Mucosa of rectum (tissue), 2 donors: ENCODE measurements at regions not wholly inside any gene's neighbourhood (a gene's known extent, or its start where the extent isn't known, plus 50 kb on each side); places are given as distances from the start of the nearest gene placed in this dataset.

ENCODE experiments used
- H3K27ac ChIP-seq, 2 donors: one replicate each; pipeline ENCODE4 v1.7.0; 2013; ENCODE audit warnings: inconsistent platforms in 2 of 2, low read depth in 2 of 2, low read length in 2 of 2
- H3K27me3 ChIP-seq, 2 donors: one replicate each; pipeline ENCODE4 v1.7.0; 2013; ENCODE audit warnings: low read length in 2 of 2; ENCODE audit not compliant: control insufficient read depth in 2 of 2, insufficient read depth in 2 of 2
- H3K36me3 ChIP-seq, 2 donors: one replicate each; pipeline ENCODE4 v1.7.0; 2013; ENCODE audit warnings: low read length in 2 of 2; ENCODE audit not compliant: control insufficient read depth in 2 of 2, insufficient read depth in 2 of 2
- H3K4me1 ChIP-seq, 2 donors: one replicate each; pipeline ENCODE4 v1.7.0; 2013; ENCODE audit warnings: low read length in 2 of 2, mild to moderate bottlenecking in 1 of 2; ENCODE audit not compliant: control insufficient read depth in 2 of 2, insufficient read depth in 2 of 2
- H3K4me3 ChIP-seq, 2 donors: one replicate each; pipeline ENCODE4 v1.7.0; 2013; ENCODE audit warnings: low read length in 2 of 2
- H3K9ac ChIP-seq, 2 donors: one replicate each; pipeline ENCODE4 v1.7.0; 2013; ENCODE audit warnings: low read length in 2 of 2, low read depth in 1 of 2, mild to moderate bottlenecking in 1 of 2
- H3K9me3 ChIP-seq, 2 donors: one replicate each; pipeline ENCODE4 v1.7.0; 2013; ENCODE audit warnings: low read length in 2 of 2; ENCODE audit not compliant: control insufficient read depth in 2 of 2
- donor health status: healthy.
- donor health status: Normal muscosa, but diverticular disease.

DNA sequence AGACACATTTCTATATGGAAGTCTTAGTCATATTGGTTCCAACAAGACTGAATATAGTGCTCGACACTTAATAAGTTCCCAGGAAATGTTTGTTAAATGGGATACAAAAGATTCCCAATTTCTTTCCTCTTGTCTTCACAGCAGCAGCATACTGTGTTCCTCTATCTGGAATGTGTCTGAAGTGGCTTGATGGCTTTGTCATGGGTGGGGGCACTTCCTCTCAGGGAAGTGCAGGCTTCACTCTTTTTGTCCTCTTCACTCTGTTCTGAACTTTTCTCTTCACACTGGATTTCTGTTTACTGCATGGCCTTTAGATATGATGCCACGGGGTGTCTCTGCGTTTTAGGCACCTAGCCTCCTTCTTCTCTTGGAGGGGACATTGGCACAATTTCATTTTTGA, 127.7 kb upstream of the C9orf72 start:
- no peak overlapping the region for H3K9ac ChIP-seq
- H3K27ac ChIP-seq: peak overlapping the region in 1 of 2 donors; percentile 6
- H3K4me3 ChIP-seq: no peak overlapping the region
- H3K4me1 ChIP-seq: no peaks in the 10 kb centered on the region
- H3K27me3 ChIP-seq: no peaks in the 10 kb centered on the region
- H3K36me3 ChIP-seq: no peaks in the 10 kb centered on the region
- no peaks in the 10 kb centered on the region for H3K9me3 ChIP-seq

DNA sequence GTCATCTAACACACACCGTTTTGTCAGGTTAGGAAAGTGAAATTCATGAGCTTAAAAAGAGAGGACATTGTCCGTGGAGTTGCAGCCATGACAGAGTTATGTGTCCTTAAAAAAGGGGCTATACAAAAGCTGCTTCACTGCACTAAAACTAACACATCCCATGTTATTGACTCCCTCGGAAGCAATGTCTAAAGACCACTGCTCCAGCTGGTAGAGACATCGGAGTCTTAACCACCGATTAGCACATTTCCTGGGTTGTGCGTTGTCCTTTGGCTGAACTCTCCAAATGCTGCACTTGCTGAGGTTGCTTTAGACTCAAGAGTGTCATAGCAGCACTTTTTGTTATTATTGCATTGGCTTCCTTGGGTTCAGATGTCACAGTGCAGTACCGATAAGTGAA, 128.3 kb upstream of the C9orf72 start:
- Histone ChIP-seq H3K4me3 (no peak overlapping the region), H3K27me3 (no peaks in the 10 kb centered on the region), H3K36me3 (no peaks in the 10 kb centered on the region), H3K4me1 (no peaks in the 10 kb centered on the region), H3K27ac (peak overlapping the region in 1 of 2 donors; percentile 6), H3K9ac (no peak overlapping the region), H3K9me3 (no peaks in the 10 kb centered on the region)

- Histone ChIP-seq H3K36me3 (no peaks in the 10 kb centered on the region), H3K4me1 (no peaks in the 10 kb centered on the region), H3K27me3 (no peaks in the 10 kb centered on the region), H3K4me3 (no peak overlapping the region), H3K27ac (no peak overlapping the region), H3K9me3 (no peaks in the 10 kb centered on the region), H3K9ac (no peak overlapping the region)
These were observed 130.1 kb upstream of the C9orf72 start for GRCh38 chr9:27703216-27703980.

- H3K9ac ChIP-seq: no peak overlapping the region
- no peaks in the 10 kb centered on the region for H3K9me3 ChIP-seq
- H3K4me1 ChIP-seq: no peaks in the 10 kb centered on the region
- H3K36me3 ChIP-seq: no peaks in the 10 kb centered on the region
- H3K27ac ChIP-seq: no peak overlapping the region
- no peaks in the 10 kb centered on the region for H3K27me3 ChIP-seq
- H3K4me3 ChIP-seq: no peak overlapping the region
These were observed 138.0 kb upstream of the C9orf72 start for GRCh38 chr9:27711241-27711640.

DNA sequence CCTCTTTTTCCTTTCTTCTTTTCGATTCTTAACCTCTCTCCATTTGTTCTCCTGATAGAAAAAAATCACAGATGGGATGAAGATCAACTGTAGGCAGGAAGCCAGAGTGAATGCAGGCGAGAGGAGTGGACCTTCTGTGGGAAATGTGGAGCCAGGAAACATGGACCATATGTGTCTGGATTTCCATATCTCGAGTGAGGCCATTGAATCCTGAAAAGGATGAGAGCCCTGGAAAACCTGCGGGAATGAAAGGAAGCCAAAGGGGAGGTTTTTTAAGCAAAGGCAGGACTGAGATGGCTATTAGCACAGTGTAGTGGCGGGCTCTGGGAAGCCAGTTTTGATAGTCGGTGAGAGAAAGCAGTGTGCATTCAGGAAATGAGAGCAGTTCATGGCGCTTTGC, 139.5 kb upstream of the C9orf72 start:
- Histone ChIP-seq H3K9me3 (no peaks in the 10 kb centered on the region), H3K4me3 (no peak overlapping the region), H3K27ac (no peak overlapping the region), H3K4me1 (no peaks in the 10 kb centered on the region), H3K36me3 (no peaks in the 10 kb centered on the region), H3K27me3 (no peaks in the 10 kb centered on the region), H3K9ac (no peak overlapping the region)

DNA sequence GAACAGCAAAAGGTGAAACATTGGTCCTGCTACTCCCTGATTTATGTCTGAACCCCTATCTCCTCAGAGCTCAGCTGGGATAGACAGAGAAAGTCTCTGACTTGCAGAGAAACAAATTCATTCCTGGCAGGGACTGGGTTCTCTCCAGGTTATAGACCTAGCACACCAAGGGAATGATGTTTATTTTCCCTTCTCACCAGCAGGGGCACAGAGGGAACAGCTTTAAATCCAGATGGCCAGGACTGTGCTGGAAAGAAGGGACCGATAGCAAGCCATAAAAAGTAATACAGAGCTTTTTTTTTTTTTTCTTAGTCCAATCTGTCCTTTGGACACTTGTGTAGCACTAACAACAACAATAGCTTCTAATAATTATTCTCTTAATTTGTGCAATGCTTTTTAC, 141.1 kb upstream of the C9orf72 start:
- Histone ChIP-seq H3K27ac (no peak overlapping the region), H3K9me3 (no peaks in the 10 kb centered on the region), H3K36me3 (no peaks in the 10 kb centered on the region), H3K27me3 (no peaks in the 10 kb centered on the region), H3K9ac (no peak overlapping the region), H3K4me3 (no peak overlapping the region), H3K4me1 (no peaks in the 10 kb centered on the region)

GRCh38 chr9:27715651-27716050, 142.4 kb upstream of the C9orf72 start:
- Histone ChIP-seq H3K36me3 (no peaks in the 10 kb centered on the region), H3K27ac (no peak overlapping the region), H3K9me3 (no peaks in the 10 kb centered on the region), H3K9ac (no peak overlapping the region), H3K4me1 (no peaks in the 10 kb centered on the region), H3K4me3 (no peak overlapping the region), H3K27me3 (no peaks in the 10 kb centered on the region)

GRCh38 chr9:27717991-27718390, 144.7 kb upstream of the C9orf72 start:
- Histone ChIP-seq H3K36me3 (no peaks in the 10 kb centered on the region), H3K4me3 (no peak overlapping the region), H3K4me1 (no peaks in the 10 kb centered on the region), H3K27me3 (no peaks in the 10 kb centered on the region), H3K27ac (no peak overlapping the region), H3K9ac (no peak overlapping the region), H3K9me3 (no peaks in the 10 kb centered on the region)

GRCh38 chr9:27719711-27720110, 146.4 kb upstream of the C9orf72 start:
- Histone ChIP-seq H3K9ac (no peak overlapping the region), H3K27ac (no peak overlapping the region), H3K4me3 (no peak overlapping the region), H3K9me3 (no peaks in the 10 kb centered on the region), H3K27me3 (no peaks in the 10 kb centered on the region), H3K4me1 (no peaks in the 10 kb centered on the region), H3K36me3 (no peaks in the 10 kb centered on the region)

DNA sequence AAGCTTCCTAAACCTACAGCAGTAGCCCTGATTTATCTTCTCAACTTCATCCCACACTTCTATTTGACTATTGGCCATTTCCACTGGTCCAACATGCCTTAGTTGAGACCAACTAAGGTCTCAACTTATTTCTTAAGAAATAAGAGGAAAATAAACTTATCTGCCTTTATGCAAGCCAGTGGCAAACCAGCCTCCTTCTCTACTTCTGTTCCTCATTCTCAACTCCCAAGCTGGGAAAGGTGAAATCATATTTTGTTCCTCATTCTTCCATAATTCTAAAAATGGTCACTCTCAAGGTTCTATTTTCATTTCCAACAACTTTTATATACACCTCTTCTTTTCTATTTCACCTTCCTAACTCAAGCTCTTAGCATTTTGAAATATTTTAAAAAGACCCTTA, 149.6 kb upstream of the C9orf72 start:
- no peaks in the 10 kb centered on the region for H3K27me3 ChIP-seq
- no peaks in the 10 kb centered on the region for H3K4me1 ChIP-seq
- no peak overlapping the region for H3K4me3 ChIP-seq
- H3K27ac ChIP-seq: no peak overlapping the region
- no peak overlapping the region for H3K9ac ChIP-seq
- no peaks in the 10 kb centered on the region for H3K36me3 ChIP-seq
- no peaks in the 10 kb centered on the region for H3K9me3 ChIP-seq
